GM18858 (cell line): ENCODE measurements at regions not wholly inside any gene's neighbourhood (a gene's known extent, or its start where the extent isn't known, plus 50 kb on each side); places are given as distances from the start of the nearest gene placed in this dataset.

ENCODE experiments used
- ATAC-seq: cut with Tn5 transposase; IDR thresholded peaks from one replicate; pipeline ENCODE4 v1.9.1; 2021; ENCODE audit not compliant: unreplicated experiment

- ATAC-seq: no peak
Observed at GRCh38 chr14:98731286-98731685, 540.7 kb downstream of the BCL11B start.

GRCh38 chr14:98731701-98732100 lies 540.3 kb downstream of the BCL11B start:
- no peak for ATAC-seq

DNA sequence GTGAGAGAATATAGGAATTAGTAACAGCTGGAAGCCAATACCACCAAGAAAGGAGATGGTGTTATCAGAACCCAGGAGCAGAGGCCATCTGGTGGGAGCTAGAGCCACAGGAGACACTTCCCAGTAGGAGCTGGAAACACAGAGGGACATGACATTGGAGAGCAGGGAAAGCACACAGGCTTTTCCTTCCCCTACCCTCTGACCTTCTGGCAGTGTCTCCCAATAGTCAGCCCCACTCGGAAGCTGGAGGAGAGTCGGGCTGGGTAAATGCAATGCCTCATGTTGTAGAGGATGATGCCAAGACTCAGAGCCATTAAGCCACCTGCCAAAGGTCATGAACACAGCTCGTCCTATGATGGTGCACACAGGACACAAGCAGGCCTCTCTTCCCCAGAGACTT lies 538.5 kb downstream of the BCL11B start:
- no peak for ATAC-seq

- ATAC-seq: no peak
Observed at GRCh38 chr14:98736701-98737338, 535.2 kb downstream of the BCL11B start.

GRCh38 chr14:98741523-98741922 lies 530.5 kb downstream of the BCL11B start:
- no peak for ATAC-seq

GRCh38 chr14:98742001-98742400 lies 530.0 kb downstream of the BCL11B start:
- no peak for ATAC-seq

GRCh38 chr14:98743536-98743935 lies 528.5 kb downstream of the BCL11B start:
- no peak for ATAC-seq

DNA sequence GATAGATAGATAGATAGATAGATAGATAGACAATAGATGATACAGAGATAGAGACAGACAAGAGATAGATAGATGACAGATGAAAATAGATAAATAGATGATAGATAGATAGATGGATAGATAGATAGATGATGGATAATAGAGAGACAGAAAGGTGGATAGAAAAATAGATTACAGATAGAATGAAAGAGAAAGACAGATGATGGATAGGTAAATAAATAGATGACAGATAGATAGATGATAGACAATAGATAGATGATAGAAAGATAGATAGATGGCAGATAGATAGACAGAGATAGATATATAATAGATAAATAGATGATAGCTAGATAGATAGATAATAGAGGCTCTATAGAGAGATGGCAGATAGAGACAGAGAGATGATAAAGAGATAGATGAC lies 523.0 kb downstream of the BCL11B start:
- no peak for ATAC-seq

GRCh38 chr14:98751110-98751509 lies 520.9 kb downstream of the BCL11B start:
- ATAC-seq: no peak

DNA sequence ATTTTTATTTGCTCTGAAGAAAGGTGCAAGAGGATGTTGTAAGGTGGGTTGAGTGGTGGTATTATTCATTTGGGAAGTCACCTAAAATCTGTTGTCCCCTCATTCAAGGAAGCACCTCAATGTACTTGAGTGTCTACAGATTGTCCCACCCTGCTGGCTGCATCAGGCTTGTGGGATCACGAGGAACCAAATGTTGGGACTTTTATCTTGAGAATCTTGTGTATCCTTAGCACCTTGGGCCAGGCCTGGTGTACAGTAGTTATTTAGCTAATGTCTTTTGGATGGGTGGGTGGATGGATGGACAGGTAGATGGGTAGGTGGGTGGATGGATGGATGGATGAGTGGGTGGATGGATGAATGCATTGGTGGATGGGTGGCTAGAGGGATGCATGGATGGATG lies 519.3 kb downstream of the BCL11B start:
- no peak for ATAC-seq

GRCh38 chr14:98754343-98755020 lies 517.5 kb downstream of the BCL11B start:
- no peak for ATAC-seq

GRCh38 chr14:98756749-98757148 lies 515.2 kb downstream of the BCL11B start:
- no peak for ATAC-seq

- no peak for ATAC-seq
Observed at GRCh38 chr14:98758440-98758839, 513.6 kb downstream of the BCL11B start.

DNA sequence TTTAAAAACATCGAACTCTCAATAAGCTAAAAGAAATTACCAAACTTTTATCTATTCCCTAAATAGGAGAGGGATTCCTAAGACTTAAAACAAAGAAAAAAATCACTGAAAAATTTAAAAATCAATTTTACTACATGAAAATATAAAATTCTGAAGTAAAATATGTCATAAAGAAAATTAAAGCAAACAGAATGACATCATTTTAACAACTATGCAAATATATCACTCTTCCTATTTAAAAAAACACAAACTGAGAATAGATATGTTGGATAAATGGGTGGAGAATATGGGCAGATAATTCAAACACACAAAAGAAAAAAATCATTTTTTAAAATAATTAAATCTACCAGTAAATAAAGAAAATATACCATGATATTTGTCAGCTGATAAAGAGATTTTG lies 510.0 kb downstream of the BCL11B start:
- no peak for ATAC-seq

GRCh38 chr14:98766818-98767217 lies 505.2 kb downstream of the BCL11B start:
- ATAC-seq: no peak

DNA sequence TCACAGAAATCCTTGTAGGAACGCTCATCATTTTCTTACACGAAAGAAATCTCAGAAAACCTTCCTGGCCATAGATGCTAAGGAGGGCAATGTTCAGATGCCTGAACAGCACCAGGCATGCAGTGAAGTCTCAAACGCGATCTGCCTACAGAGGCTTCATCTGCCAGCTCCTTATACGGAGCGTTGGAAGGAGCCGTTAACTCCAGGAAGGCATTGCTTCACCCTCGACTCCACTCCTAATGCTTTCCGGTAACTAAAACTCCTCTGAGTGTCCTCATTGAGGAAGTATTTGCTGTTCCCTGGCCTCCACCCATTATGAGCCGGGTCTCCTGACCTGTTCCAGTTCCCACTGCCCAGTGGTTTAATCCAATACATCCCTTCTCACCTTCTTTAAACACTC lies 502.7 kb downstream of the BCL11B start:
- no peak for ATAC-seq

- no peak for ATAC-seq
Observed at GRCh38 chr14:98770151-98770550, 501.8 kb downstream of the BCL11B start.

DNA sequence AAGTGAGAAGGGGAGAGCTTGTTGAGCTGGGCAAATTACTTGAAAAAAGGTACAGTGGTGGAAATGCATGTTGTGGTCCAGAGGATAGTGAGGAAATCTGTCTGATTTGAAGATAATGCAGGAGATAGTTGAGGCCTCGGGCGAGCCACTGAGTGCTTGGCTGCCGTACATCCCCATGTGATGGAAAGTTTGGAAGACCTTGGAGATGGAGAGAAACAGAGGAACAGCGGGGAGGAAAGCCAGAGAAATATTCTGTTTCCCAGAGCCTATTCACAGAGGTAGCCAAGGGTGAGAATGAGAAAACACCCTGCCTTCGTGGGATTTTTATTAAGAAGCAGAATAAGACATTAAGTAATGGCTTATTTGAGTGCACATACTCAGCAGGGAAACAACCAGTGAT lies 498.2 kb downstream of the BCL11B start:
- ATAC-seq: no peak

DNA sequence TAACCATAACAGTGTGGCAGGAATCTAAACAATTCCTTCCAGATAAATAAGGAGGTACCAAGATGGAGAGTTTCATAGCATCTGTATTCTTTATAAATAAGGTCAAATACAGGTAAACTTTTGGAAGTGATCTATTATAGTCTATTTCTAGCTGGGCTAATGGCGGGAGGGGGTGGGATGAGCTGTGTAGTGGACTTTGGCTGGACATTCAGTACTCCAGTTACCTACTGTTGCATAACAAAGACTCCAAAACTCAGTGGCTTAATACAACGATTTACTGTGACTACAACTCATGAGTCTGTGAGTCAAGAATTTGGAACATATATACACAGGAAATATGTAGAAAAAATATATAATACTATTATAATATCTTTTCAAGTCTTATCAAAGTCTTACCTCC lies 496.1 kb downstream of the BCL11B start:
- ATAC-seq: no peak

DNA sequence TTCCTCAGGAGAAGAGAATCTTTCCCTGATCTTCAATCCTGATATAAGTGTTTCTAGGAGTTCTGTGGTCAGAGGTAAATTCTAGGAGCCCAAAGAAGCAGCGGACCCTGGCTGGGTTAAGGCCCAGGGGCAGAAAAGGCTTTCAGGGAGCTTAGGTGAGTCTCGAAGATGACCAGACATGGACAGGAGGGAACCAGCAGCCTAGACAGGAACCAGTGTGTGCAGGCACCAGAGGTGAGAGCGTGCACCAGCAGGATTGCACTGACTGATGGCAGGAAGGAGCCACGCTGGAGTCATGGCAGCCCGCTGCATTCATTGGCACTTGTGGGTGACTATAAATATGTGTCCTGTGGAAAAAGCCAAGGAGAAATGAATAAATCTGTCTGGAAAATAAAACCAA lies 489.9 kb downstream of the BCL11B start:
- ATAC-seq: no peak

DNA sequence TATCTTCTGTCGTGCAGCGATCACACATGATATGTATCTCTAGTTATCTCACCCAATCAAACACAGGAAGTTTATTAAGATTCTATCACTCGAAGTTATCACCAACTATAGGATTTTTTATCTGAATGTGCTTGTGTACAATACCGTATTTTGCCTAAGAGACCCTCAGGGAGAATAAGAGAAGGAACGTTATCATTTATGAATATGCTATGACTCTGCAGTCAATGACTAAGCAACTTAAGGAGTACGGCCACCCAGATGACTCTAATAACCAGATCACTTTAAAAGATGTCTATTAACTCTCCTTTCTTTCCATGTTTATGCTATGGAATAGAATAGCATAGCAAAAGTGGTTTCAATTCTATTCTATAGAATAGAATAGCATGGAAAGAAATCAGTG lies 486.4 kb downstream of the BCL11B start:
- ATAC-seq: no peak

DNA sequence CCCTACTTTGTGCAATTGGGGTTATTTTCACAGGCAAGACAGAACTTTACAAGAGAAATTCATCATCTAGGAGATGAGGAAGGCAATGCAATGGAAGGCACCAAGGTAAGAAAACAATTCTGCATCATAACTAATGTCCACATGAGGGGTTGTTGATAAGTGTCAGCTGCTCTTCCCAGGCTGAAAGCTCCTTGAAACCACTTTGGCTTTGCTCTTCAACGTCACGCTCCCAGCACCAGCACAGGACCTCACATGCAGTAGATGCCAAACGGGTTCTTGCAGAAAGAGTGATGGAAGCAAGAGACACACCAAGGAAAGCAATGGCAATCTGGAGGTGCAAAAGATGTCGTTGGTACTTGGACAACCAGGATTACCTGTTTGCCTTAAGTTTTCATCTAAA lies 485.5 kb downstream of the BCL11B start:
- no peak for ATAC-seq

- ATAC-seq: no peak
Observed at GRCh38 chr14:98791661-98792060, 480.3 kb downstream of the BCL11B start.
